ENCODE measurements at regions not wholly inside any gene's neighbourhood (a gene's known extent, or its start where the extent isn't known, plus 50 kb on each side); places are given as distances from the start of the nearest gene placed in this dataset.

DNA sequence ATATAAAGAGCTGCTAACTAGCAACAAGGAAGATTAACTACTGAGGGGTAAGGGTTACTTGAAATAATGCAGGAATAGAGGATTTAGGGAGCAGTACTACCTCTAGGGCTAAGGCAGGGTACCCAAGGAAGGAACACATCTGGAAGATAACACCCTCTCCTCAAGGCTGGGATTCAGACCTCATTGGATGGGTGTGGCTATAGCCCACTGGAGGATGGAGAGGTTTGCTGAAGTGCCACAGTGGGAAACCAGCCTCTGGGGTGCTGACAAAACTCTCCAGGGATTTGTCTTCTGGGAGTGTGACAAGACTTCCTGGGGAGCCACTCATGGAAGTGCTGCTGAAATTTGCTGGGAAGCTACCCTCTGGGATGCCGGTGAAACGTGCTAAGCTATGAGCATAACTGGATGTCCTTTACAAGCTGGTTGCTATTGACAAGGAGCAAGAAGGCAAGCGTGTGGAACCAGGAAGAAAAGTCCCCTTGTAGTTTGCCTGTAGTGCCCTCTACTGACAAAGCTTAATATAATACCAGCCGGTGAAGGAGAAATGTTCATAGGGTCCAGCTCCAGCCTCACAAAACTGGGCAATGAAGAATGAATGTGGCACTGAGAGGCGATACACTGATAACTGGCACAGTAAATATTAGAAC is 122.8 kb upstream of the USP24 start:
- POLR2A ChIA-PET: interaction anchor here (0.5 to 0.6 kb wide), 2 partner anchors 10 to 110 kb away, joined by 3 read pairs; no protein-coding TSS in a partner anchor
- no peak overlapping the region for H3K4me2 ChIP-seq (ENCODE audit: low read length)
- H3K79me2 ChIP-seq (ENCODE audit: insufficient read depth, low read depth, low read length): no peaks in the 10 kb centered on the region
- CTCF ChIA-PET (ENCODE audit: unreplicated experiment): no interaction called here
- H3K27ac ChIP-seq (ENCODE audit: low read depth, low read length, poor library complexity, severe bottlenecking): no peak overlapping the region
- no peaks in the 10 kb centered on the region; the same call in 1 of the 2 replicates for H3K9me3 ChIP-seq (ENCODE audit: low read length)
- no peak overlapping the region for H3K4me3 ChIP-seq (ENCODE audit: low read depth, low read length, poor library complexity, severe bottlenecking)
- no peaks in the 10 kb centered on the region for H3K36me3 ChIP-seq (ENCODE audit: insufficient read depth, low read length)
- H2AFZ ChIP-seq (ENCODE audit: low read length): no peak overlapping the region
- TF ChIP-seq CTCF (conservative IDR thresholded peaks at IDR 0.05; ENCODE audit: low read length) (peak; percentile 74), EZH2phosphoT487 (IDR thresholded peaks at IDR 0.05; ENCODE audit: borderline replicate concordance, low read depth, low read length) (no peak)
- no peaks in the 10 kb centered on the region for H4K20me1 ChIP-seq (ENCODE audit: insufficient read depth, low read length)
- no peaks in the 10 kb centered on the region for H3K9me2 ChIP-seq (ENCODE audit: insufficient read depth, low read length)
- no peaks in the 10 kb centered on the region for H3K4me1 ChIP-seq (ENCODE audit: insufficient read depth, low read length, poor library complexity, severe bottlenecking)
- DNase-seq (ENCODE audit: low spot score): peak; percentile 55
- intact Hi-C loops (cut with micrococcal nuclease; ENCODE audit: unreplicated experiment): loop anchor here (2.0 kb wide), 1 partner anchor 197 kb away; no protein-coding TSS in a partner anchor
- BruUV-seq (replicated peaks): no TSS peak

- Histone ChIP-seq H3K4me1 (ENCODE audit: insufficient read depth, low read length, poor library complexity, severe bottlenecking) (no peaks in the 10 kb centered on the region), H2AFZ (ENCODE audit: low read length) (no peak overlapping the region), H4K20me1 (ENCODE audit: insufficient read depth, low read length) (no peaks in the 10 kb centered on the region), H3K36me3 (ENCODE audit: insufficient read depth, low read length) (no peaks in the 10 kb centered on the region), H3K4me3 (ENCODE audit: low read depth, low read length, poor library complexity, severe bottlenecking) (no peak overlapping the region), H3K79me2 (ENCODE audit: insufficient read depth, low read depth, low read length) (no peaks in the 10 kb centered on the region), H3K27ac (ENCODE audit: low read depth, low read length, poor library complexity, severe bottlenecking) (no peak overlapping the region), H3K9me2 (ENCODE audit: insufficient read depth, low read length) (no peaks in the 10 kb centered on the region), H3K9me3 (ENCODE audit: low read length) (no peaks in the 10 kb centered on the region), H3K4me2 (ENCODE audit: low read length) (no peak overlapping the region)
- intact Hi-C loops (cut with micrococcal nuclease; ENCODE audit: unreplicated experiment): no loop called here
- TF ChIP-seq CTCF (conservative IDR thresholded peaks at IDR 0.05; ENCODE audit: low read length) (no peak), EZH2phosphoT487 (IDR thresholded peaks at IDR 0.05; ENCODE audit: borderline replicate concordance, low read depth, low read length) (no peak)
- ChIA-PET CTCF (ENCODE audit: unreplicated experiment) (no interaction called here), POLR2A (no interaction called here)
- no peak for DNase-seq (ENCODE audit: low spot score)
- no TSS peak for BruUV-seq (replicated peaks)
These were observed 119.6 kb upstream of the USP24 start for GRCh38 chr1:55334797-55335196.

DNA sequence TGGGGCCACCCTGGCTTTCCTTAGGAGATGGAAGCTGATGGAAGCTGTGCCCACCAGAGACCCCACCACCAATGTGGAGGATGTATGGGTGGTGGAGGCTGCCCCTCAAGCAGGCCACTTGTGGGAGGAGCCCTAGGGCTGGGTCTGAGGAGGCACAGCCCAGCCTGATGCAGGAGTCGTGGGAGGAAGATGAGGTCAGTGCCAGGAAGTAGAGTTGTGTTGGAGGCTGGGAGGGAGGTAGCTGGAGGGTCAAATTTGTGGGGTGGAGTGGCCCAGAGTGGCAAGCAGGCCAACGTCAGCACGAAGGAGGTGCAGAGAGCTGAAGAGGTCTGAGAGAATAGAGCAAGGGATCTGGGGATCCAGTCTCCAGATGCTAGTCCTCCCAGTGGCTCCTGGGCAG is 119.0 kb upstream of the USP24 start:
- TF ChIP-seq CTCF (conservative IDR thresholded peaks at IDR 0.05; ENCODE audit: low read length) (no peak), EZH2phosphoT487 (IDR thresholded peaks at IDR 0.05; ENCODE audit: borderline replicate concordance, low read depth, low read length) (no peak)
- ChIA-PET CTCF (ENCODE audit: unreplicated experiment) (no interaction called here), POLR2A (no interaction called here)
- Histone ChIP-seq H3K9me2 (ENCODE audit: insufficient read depth, low read length) (no peaks in the 10 kb centered on the region), H3K27ac (ENCODE audit: low read depth, low read length, poor library complexity, severe bottlenecking) (no peak overlapping the region), H4K20me1 (ENCODE audit: insufficient read depth, low read length) (no peaks in the 10 kb centered on the region), H3K4me2 (ENCODE audit: low read length) (no peak overlapping the region), H3K9me3 (ENCODE audit: low read length) (no peaks in the 10 kb centered on the region), H2AFZ (ENCODE audit: low read length) (no peak overlapping the region), H3K4me3 (ENCODE audit: low read depth, low read length, poor library complexity, severe bottlenecking) (no peak overlapping the region), H3K4me1 (ENCODE audit: insufficient read depth, low read length, poor library complexity, severe bottlenecking) (no peaks in the 10 kb centered on the region), H3K36me3 (ENCODE audit: insufficient read depth, low read length) (no peaks in the 10 kb centered on the region), H3K79me2 (ENCODE audit: insufficient read depth, low read depth, low read length) (no peaks in the 10 kb centered on the region)
- no peak for DNase-seq (ENCODE audit: low spot score)
- no TSS peak for BruUV-seq (replicated peaks)
- intact Hi-C loops (cut with micrococcal nuclease; ENCODE audit: unreplicated experiment): no loop called here
